NCI-H226 (cell line): ENCODE measurements at regions not wholly inside any gene's neighbourhood (a gene's known extent, or its start where the extent isn't known, plus 50 kb on each side); places are given as distances from the start of the nearest gene placed in this dataset.
"Not testable (repeated sequence)": the region's sequence is repeated elsewhere in the genome, so short reads cannot be mapped to it uniquely, and the experiment has no call there.

Source experiments
- DNase-seq: peaks from one replicate; pipeline ENCODE4 v3.0.0-alpha.2; 2015

GRCh38 chr9:108803428-108804065 lies 52.2 kb downstream of the ACTL7B start:
- DNase-seq = no peak

- no peak for DNase-seq
These were observed 52.8 kb downstream of the ACTL7B start for GRCh38 chr9:108802967-108803366.

GRCh38 chr9:108801949-108802348 lies 53.8 kb downstream of the ACTL7B start:
- no peak for DNase-seq

GRCh38 chr9:108800632-108801099 lies 55.1 kb downstream of the ACTL7B start:
- no peak for DNase-seq

GRCh38 chr9:108793573-108793972 lies 62.2 kb downstream of the ACTL7B start:
- DNase-seq = no peak

GRCh38 chr9:108789742-108790141 lies 66.0 kb downstream of the ACTL7B start:
- DNase-seq = no peak

- DNase-seq = no peak
These were observed 68.1 kb downstream of the ACTL7B start for GRCh38 chr9:108787690-108788048.

- peak; percentile 91 for DNase-seq
These were observed 68.7 kb downstream of the ACTL7B start for GRCh38 chr9:108786901-108787689.

GRCh38 chr9:108786322-108786721 lies 69.5 kb downstream of the ACTL7B start:
- DNase-seq = no peak

- peak; percentile 81 for DNase-seq
These were observed 70.8 kb downstream of the ACTL7B start for GRCh38 chr9:108784998-108785397.

- DNase-seq = no peak
These were observed 71.9 kb downstream of the ACTL7B start for GRCh38 chr9:108783731-108784495.

GRCh38 chr9:108783326-108783725 lies 72.5 kb downstream of the ACTL7B start:
- DNase-seq = no peak

GRCh38 chr9:108780942-108781734 lies 74.6 kb downstream of the ACTL7B start:
- DNase-seq = no peak

- DNase-seq = no peak
These were observed 76.0 kb downstream of the ACTL7B start for GRCh38 chr9:108779551-108780325.

- DNase-seq = peak; percentile 87
These were observed 78.7 kb downstream of the ACTL7B start for GRCh38 chr9:108776920-108777639.

- no peak for DNase-seq
These were observed 79.9 kb downstream of the ACTL7B start for GRCh38 chr9:108775901-108776306.

- not testable (repeated sequence) for DNase-seq
These were observed 81.7 kb downstream of the ACTL7B start for GRCh38 chr9:108774088-108774487.

GRCh38 chr9:108772301-108772894 lies 83.4 kb downstream of the ACTL7B start:
- no peak for DNase-seq

- DNase-seq = no peak
These were observed 87.0 kb downstream of the ACTL7B start for GRCh38 chr9:108768744-108769143.

- no peak for DNase-seq
These were observed 89.1 kb downstream of the ACTL7B start for GRCh38 chr9:108766626-108767161.

- no peak for DNase-seq
These were observed 90.5 kb downstream of the ACTL7B start for GRCh38 chr9:108765265-108765664.
